Common myeloid progenitor, CD34-positive (primary cell): ENCODE measurements at regions not wholly inside any gene's neighbourhood (a gene's known extent, or its start where the extent isn't known, plus 50 kb on each side); places are given as distances from the start of the nearest gene placed in this dataset.

Source experiments
- CTCF ChIA-PET: fragments of 350-600 bp; sonication (Branson Sonifier 250); formaldehyde crosslinking; loops from one replicate; lab custom pipeline; 2021; ENCODE audit warnings: antibody characterized with exemption; lab: Charles Lee
- POLR2A ChIA-PET: fragments of 350-600 bp; sonication (Branson Sonifier 250); formaldehyde crosslinking; loops from one replicate; lab custom pipeline; 2021; ENCODE audit warnings: antibody characterized with exemption; lab: Charles Lee
- DNase-seq, 3 donors: peaks; one replicate each; pipeline versions ENCODE4 v3.0.0 to v3.0.0-alpha.2; 2013
- H3K27ac ChIP-seq, 2 experiments: 1 replicate in 1 of 2; 2 replicates in 1 of 2; pipeline ENCODE4 v1.7.0; 2013; ENCODE audit warnings: inconsistent platforms in 2 of 2, low read length in 2 of 2, mild to moderate bottlenecking in 2 of 2, low read depth in 1 of 2, moderate library complexity in 1 of 2; ENCODE audit not compliant: severe bottlenecking in 2 of 2, insufficient read depth in 1 of 2, poor library complexity in 1 of 2
- H3K27me3 ChIP-seq, 5 experiments: replicated peaks in 2 of 5; 1 replicate in 3 of 5; 2 replicates in 2 of 5; pipeline versions ENCODE4 v1.6.1 to v1.7.0; 2013; ENCODE audit warnings: low read length in 4 of 5, mild to moderate bottlenecking in 2 of 5, moderate library complexity in 2 of 5, inconsistent platforms in 1 of 5; ENCODE audit not compliant: insufficient read depth in 5 of 5, control insufficient read depth in 4 of 5
- H3K36me3 ChIP-seq, 4 experiments: 1 replicate in 2 of 4; 2 replicates in 2 of 4; pipeline versions ENCODE4 v1.6.1 to v1.7.0; 2013; ENCODE audit warnings: low read length in 3 of 4, control low read depth in 1 of 4, mild to moderate bottlenecking in 1 of 4; ENCODE audit not compliant: control insufficient read depth in 4 of 4, insufficient read depth in 4 of 4
- H3K4me1 ChIP-seq, 4 experiments: 1 replicate in 3 of 4; 2 replicates in 1 of 4; pipeline versions ENCODE4 v1.6.1 to v1.7.1; 2013; ENCODE audit warnings: low read length in 3 of 4, mild to moderate bottlenecking in 3 of 4, control low read depth in 1 of 4, inconsistent platforms in 1 of 4, moderate library complexity in 1 of 4; ENCODE audit not compliant: control insufficient read depth in 4 of 4, insufficient read depth in 4 of 4; ENCODE audit errors: control extremely low read depth in 1 of 4
- H3K4me3 ChIP-seq, 7 experiments: 1 replicate in 4 of 7; 2 replicates in 3 of 7; pipeline versions ENCODE4 v1.5.1 to v1.7.0; 2013; ENCODE audit warnings: mild to moderate bottlenecking in 7 of 7, low read length in 6 of 7, moderate library complexity in 6 of 7, inconsistent platforms in 2 of 7, low read depth in 2 of 7, control low read depth in 1 of 7; ENCODE audit not compliant: insufficient read depth in 4 of 7, control insufficient read depth in 1 of 7; ENCODE audit errors: extremely low read depth in 1 of 7
- H3K9me3 ChIP-seq, 5 experiments: 1 replicate in 4 of 5; 2 replicates in 1 of 5; pipeline versions ENCODE4 v1.6.1 to v1.7.1; 2013; ENCODE audit warnings: low read length in 4 of 5, mild to moderate bottlenecking in 2 of 5, inconsistent platforms in 1 of 5, low read depth in 1 of 5, moderate library complexity in 1 of 5; ENCODE audit not compliant: control insufficient read depth in 4 of 5, insufficient read depth in 2 of 5; ENCODE audit errors: control extremely low read depth in 1 of 5
- WGBS: methylation state at CpG from one replicate; pipeline ENCODE4 v1.1.5; 2013; ENCODE audit not compliant: insufficient coverage; 5-methylcytosine and 5-hydroxymethylcytosine counted together

GRCh38 chr2:213232649-213233437 is 51.4 kb upstream of the SPAG16 start:
- ChIA-PET CTCF (no interaction called here), POLR2A (interaction anchor here (0.5 kb wide), 1 partner anchor 939 kb away, joined by 4 read pairs; no protein-coding TSS in a partner anchor)
- Histone ChIP-seq H3K36me3 (no peaks in the 10 kb centered on the region), H3K4me3 (peak overlapping the region in 3 of 7 experiments; percentile 9 to 28 (median 13)), H3K27me3 (peaks cover 0 to 2% (median 0%) of the 10 kb centered on the region in 5 experiments), H3K9me3 (no peaks in the 10 kb centered on the region), H3K4me1 (peaks cover 6 to 17% (median 14%) of the 10 kb centered on the region in 4 experiments), H3K27ac (no peak overlapping the region)
- peak; percentile 26 to 82 (median 70) for DNase-seq
- 0% methylated on average over 4 of the region's 8 CpGs for WGBS

- Histone ChIP-seq H3K4me3 (peak overlapping the region in 3 of 7 experiments; percentile 9 to 28 (median 13)), H3K27ac (no peak overlapping the region), H3K9me3 (no peaks in the 10 kb centered on the region), H3K27me3 (peaks cover 0 to 2% (median 0%) of the 10 kb centered on the region in 5 experiments), H3K4me1 (peaks cover 6 to 17% (median 14%) of the 10 kb centered on the region in 4 experiments), H3K36me3 (no peaks in the 10 kb centered on the region)
- WGBS, result no CpG with 5 or more reads among the region's 2 CpGs
- DNase-seq, result no peak
- CTCF ChIA-PET, result no interaction called here
- POLR2A ChIA-PET, result interaction anchor here (0.5 kb wide), 1 partner anchor 938 kb away, joined by 4 read pairs; no protein-coding TSS in a partner anchor
These were observed 50.6 kb upstream of the SPAG16 start for GRCh38 chr2:213233438-213234330.
